Stimulated activated CD8-positive, alpha-beta memory T cell treated with anti-CD3 and anti-CD28 coated beads, Interleukin-2, amount 100 ng/mL, for 48 hours (primary cell): ENCODE measurements at regions not wholly inside any gene's neighbourhood (a gene's known extent, or its start where the extent isn't known, plus 50 kb on each side); places are given as distances from the start of the nearest gene placed in this dataset.
"Not testable (repeated sequence)": the region's sequence is repeated elsewhere in the genome, so short reads cannot be mapped to it uniquely, and the experiment has no call there.

ENCODE experiments used
- DNase-seq, 2 donors: peaks; one replicate each; pipeline ENCODE4 v3.0.0-alpha.2; 2020; ENCODE audit warnings: low read depth in 2 of 2

DNA sequence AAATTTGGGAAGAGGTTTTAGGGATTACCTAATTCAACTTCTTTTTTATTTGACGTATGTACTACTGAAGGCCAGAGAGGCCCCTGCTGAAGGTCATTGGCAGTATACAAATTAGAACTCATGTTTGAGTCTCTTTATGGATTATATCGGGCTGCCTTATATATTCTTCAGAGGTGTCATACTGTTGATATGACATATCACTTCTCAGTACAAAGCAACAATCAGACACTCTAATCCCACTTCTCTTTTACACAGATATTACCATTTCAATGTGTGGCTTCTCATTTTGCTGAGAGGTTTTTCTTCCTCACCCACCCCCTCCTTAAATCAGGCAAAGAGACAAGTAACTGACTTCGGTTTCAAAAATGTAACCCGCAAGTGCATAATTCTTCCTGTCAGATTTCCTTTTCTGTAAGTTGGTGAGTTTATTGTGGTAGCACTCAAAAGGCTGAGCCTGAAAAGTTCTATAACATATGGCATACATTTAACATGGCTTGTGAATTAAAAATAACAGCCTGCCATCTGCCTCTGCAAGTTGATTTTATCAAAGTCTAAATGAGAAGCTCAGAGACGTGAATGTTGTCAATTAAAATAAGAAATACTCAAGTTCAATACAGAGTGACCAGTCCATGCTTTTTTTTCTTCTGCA is 163.6 kb upstream of the RORB start:
- no peak for DNase-seq

DNA sequence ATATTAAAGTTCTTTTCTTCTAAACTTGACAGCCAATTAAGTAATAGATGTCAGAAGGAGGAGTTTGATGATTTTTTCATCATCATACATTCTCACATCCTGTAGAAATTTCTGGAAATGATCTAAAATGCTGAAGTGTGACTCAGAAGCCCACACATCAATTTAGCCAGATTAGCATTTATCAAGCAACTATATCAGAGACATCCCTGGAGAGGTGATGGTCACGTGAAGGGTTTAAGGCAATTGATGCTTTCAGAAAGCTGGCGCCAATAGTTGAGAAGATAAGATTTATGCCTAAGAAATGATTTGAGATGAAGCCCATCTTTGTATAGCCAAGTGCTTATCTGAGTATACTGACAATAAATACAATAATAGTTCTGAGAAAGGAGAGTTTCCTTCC is 162.9 kb upstream of the RORB start:
- no peak for DNase-seq

DNA sequence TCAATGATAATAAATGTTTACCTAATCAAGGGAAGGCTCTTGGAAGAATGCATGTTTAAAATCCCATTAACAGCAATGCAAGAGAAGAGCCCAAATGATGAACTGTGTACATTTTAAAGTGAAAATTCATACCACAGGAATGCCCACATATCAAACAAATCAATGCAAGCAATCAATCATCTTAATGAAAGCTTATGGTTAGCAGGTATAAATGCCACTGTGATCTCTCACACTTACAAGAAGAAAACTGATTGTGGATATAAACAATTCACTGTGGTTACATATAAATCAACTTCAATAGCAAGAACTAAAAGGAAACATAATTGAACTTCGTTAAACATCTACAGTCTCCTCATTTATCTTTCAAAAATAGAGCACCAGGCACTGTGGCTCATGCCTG is 161.0 kb upstream of the RORB start:
- no peak for DNase-seq

DNA sequence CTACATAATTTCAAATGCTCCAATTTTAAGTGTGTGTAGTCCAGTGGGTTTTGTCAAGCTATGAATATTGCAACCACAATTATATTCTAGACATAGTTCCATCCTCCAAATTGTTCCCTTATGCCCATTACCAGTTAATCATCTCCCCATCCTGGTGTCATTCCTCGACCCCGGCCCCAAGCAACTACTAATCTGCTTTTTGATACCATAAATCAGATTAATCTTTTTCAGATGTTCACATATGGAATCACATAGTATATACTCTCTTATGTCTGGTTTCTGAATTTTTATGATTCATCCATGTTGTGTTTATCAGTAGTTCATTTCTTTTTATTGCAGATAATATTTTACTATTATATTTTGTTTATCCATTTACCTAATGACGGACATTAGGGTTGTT is 148.4 kb upstream of the RORB start:
- DNase-seq: no peak

DNA sequence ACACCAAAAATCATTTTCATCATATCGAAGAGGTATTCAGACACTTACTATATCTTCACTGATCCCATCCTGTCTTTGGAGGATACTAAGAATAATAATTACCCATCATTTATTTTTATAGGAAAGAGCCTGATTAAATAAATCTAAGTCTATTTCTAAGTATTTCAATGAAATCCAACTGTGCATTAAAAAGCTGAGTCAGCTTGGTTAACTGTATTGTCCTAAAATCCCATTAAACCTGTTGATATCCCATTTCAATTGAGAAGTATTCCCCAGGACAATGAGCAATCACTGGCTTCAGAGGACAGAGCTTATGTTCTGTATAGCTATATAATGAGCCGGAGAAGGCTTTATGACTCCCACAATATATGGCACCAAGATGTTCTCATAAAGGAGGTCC is 142.0 kb upstream of the RORB start:
- no peak for DNase-seq

DNA sequence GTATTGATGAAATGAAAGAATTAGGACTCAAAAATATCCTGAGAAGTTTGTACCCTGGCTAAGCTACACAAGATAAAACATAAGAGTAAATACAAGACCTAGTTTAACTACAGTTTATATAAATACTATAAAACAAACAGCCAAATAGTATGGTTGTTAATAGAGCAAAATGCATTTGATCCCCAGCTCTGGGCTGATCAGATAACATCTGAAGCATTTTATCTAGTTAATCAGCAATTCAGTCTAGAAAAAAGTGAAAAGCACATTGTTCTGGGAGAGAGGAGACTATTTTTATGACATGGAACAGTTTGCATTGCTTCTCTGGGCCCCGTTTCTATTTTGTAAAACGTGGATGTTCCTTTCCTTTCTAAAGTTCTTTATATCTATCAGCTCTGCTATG is 139.6 kb upstream of the RORB start:
- DNase-seq: no peak

DNA sequence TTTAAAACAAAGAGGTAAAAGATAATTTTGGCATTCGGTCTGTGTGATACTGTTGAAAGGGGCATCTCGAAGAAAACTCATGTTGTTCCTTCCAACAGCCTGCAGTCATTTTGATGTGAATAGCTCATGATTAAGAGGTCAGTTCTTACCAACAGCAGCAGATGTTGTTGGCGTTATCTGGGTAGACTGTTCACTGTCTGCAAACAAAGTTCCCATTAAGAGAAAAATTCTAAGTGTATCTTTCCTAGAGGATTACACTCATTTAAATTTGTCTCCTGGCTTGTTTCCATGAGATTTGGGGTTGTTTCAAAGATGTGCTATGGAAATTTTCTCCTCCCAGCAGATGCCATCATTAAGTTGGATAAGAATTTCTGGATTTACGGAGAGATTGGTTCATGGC is 138.2 kb upstream of the RORB start:
- no peak for DNase-seq

DNA sequence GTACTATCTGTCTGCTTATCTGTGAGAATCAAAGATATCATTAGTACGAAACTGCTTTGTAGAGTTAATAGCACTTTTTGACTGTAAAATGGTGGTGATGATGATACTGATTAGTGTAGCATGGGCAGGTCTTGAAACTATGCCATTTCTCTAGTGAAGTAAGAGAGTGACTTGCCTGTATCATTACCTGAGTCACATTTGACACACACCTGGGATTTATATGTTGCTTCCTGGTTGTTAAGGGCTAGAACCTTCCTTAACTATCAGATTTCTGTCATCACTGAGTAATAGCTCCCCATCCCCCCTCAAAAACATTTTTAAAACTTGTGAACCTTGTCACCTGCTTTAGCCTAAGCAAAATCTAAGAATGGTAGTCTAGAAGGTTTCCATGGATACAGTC is 135.6 kb upstream of the RORB start:
- no peak for DNase-seq

DNA sequence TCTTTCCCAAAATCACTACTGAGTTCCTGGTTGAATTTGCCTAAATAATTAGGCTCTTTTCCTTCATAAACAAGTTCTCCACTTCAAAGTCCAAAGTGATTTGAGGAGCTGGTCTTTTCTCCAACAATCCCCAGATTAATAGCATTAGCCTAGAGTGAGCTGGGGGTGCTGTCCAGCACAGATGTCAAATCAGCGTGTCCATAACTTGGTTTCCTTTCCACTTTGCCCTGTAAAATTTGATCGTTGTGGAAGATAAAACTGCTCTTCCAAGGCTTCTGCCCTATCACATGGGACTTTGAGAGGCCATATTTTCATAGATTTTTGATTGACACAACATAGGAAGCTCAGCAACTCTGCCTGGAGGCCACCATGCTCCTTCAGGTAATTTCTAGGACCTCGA is 134.7 kb upstream of the RORB start:
- no peak for DNase-seq

DNA sequence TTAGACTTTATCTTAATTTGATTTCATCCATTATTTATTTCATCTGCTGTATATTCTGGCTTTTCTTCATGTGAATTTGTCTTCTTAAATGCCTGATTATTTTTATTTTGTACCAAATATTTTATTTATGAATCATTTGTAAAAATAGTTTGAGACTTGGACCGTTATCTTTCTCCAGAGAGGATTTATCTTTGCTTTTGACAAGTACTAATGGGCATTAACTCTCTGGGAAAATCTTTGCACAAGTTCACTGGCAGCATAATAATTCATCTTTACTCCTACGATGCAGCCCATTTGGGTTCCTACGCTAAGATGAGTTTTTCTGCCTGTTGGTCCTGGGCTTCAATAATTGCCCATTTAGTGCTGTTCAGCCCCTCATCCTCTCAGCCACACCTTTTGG is 131.0 kb upstream of the RORB start:
- DNase-seq: no peak

DNA sequence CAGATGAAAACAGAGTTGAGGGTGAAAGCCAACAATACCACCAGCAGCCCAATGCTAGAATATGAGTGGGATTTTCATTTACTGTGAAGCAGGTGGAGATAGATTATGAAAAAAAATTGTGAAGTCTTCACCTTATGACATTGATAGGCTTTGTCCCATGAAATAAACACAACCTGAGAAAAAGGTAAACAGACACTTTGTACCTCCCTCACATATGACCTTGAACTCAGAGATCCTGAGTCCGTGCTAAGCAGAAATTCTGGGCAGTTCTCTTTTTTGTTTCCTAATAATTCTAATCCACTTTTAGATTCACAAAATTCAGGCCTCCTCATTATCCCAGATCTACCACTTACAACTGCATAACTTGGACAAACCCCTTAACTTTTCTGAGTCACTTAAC is 127.3 kb upstream of the RORB start:
- no peak for DNase-seq

DNA sequence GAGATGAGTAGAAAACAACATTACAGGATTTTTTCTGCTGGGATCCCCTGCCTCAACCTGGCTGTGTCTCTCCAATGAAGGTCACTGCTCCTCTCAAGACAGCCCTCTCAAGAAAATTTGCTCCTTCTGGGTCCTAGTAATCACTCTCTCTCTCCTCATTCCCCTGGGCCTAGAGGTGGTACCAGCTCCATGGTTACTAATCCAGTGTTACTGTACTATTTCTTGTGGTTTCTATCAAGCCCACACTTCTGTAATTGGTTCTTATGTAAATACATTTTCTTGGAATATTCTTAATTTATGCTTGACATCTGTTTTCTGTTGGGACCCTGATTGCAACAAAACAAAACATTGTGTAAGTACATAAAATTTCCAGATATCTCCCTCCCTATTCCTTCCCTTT is 123.8 kb upstream of the RORB start:
- DNase-seq: no peak

DNA sequence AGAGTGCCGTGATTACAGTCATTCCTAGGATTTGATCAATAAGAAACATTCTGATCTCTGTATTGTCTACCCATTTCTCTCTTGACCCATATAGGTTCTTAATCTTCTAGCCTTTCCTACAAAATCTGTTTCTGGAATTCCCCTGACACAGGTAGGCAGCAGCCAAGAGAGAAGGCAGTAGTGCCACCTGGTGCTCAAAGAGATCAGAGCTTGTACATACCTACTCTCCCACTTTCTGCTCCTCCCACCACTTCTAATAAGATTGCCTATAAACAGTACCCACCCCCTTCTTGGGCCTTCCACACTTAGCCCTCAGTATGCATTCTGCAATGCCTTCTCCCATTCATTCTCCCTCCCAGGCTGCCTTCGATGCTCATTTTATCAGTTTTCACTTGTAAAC is 117.4 kb upstream of the RORB start:
- DNase-seq: no peak

DNA sequence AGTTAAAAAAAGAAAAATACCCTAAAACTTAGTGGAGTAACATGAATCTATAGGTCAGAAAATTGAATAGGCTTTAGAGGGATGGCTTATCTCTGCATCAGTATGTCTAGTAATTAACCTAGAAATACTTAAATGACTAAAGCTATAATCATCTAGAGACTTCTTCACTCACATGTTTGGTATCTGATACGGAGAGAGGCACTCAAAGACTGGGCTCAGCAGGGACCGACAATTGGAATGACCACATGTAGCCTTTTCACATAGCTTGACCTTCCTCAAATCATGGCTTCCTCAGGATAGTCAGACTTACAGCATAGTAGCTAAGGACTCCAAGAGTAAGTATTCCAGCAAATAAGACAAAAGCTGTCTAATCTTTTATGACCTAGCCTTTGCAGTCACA is 105.3 kb upstream of the RORB start:
- no peak for DNase-seq

DNA sequence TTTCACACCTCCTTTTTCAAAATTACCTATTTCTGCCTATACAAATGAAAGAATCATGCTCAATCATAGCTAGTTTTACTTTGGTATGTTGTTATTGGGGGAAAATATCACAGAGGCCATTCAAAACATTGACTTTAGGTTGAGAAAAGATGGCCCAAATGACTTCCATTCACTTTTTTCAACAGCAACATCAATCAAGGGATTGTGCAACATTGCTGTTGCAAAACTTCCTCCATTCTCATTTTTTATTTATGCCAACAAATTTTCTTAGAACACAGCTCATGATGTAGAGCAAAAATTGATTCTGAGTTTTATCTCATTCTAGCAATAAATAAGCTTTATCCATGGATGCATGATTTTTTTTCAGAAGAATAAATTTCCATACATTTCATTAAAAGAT is 93.6 kb upstream of the RORB start:
- no peak for DNase-seq

DNA sequence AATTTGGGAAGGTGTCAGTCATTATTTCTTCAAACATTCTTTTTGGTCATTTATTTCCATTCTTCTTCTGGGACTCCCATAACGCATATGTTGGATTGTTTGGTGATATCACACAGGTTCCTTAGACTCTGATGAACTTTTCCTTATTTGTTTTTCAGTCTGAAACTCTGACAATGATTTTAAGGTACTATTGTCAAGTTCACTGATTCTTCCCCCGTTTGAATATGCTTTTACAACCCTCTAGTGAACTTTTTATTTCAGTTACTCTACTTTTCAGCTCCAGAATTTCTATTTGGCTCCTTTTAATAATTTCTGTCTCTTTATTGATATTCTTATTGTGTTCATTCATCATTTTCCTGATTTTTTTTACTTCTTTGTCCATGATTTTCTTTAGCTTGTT is 92.5 kb upstream of the RORB start:
- no peak for DNase-seq

DNA sequence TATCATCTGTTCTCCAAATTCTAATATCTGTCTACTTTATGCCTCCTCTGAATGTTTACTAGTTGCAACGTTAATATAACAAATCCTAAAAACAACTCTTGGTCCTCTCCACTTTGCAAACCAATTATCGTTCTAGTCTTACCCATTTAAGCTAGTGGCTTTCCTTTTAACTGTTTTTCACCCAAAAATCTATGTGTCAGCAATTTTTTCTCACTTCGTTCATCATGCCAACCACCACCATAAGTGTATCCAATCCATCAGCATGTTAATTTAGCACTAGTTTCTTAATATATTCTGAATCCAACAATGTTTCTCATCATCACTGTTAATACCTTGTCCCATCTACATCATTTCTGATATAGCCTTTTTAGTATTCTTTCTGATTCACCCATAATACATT is 90.0 kb upstream of the RORB start:
- DNase-seq: no peak

DNA sequence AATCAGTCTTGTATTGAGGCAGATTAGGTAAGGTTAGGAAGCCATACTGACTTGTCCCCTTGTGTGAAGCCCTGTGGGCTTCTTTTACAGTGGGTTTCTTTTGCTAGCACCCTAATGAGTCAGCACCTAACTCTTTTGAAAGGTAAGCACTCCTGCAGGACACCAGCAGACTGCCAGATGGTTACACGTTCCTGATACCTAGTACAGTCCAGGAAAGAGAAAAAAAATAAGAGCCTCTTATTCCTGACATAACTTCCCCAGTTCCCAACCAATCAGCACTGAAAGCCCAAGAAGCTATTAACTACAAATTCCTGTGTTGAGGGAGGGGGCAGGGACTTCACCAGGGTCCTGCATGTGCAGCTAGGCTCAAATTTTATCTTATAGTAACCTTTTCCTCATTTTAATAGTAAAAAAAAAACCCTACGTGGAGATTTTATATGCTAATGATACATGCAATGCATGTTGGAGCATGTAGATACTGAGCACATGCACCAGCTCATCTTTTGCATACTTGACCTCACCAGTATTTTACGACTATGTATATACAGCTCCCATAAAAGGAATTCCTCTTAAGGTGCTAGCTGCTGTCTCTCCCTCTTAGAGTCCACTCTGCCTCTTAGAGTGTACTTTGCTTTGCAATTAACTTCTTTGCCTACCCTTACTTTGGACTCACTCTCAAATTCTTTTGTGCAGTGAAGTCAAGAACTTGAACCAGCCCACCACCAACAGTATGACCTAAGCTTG is 84.7 kb upstream of the RORB start:
- no peak for DNase-seq

DNA sequence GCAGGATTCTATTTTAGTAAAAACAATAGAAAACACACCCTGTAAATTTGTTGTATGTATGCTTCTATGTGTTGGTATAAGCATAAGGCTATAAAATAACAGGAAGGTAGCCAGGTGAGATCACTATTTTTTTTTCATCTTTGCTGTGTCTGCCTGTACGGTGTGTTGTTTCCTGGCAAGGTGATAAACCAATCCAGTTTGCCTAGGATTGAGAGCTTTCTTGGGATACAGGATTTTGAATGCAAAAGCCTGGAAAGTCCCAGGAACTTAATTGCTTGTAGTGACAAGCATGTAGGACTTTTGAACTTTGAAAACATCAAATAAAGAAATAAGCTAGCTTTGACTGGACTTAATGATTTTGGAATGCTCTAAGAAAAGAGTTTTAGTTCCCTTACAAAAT is 83.3 kb upstream of the RORB start:
- DNase-seq: no peak

DNA sequence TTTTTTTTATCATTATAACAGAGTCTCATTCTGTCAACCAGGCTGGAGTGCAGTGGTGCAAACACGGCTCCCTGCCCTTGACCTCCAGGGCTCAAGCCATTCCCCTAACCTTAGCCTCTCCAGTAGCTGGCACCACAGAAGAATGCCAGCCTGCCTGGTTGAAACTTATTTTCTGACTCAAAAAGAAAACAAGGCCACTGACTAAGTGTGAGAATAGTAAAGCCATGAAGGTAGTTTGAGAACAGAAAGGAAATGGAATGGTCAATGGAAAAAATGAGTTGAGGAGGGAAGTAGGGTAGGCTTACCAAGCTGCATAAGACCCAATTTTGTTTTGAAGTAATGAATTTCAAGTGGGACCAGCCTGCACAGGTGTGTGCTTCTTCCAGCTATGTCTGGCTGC is 82.8 kb upstream of the RORB start:
- no peak for DNase-seq

DNA sequence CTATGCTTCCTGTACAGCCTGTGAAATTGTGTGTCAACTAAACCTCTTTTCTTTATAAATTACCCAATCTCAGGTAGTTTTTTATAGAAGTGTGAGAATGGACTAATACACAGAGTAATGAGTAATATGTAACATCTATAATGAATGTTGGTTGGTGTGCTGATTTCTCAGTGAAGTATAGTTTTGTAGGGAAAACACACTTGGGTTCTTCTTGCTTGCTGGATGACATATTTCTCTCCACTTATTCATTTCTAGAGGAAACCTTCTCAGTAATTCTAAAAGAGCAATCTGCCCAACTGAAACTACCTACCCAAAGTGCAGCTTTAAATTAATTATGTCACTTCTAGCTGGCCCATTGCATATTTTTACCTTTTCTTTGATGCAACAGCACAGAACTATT is 81.1 kb upstream of the RORB start:
- no peak for DNase-seq

DNA sequence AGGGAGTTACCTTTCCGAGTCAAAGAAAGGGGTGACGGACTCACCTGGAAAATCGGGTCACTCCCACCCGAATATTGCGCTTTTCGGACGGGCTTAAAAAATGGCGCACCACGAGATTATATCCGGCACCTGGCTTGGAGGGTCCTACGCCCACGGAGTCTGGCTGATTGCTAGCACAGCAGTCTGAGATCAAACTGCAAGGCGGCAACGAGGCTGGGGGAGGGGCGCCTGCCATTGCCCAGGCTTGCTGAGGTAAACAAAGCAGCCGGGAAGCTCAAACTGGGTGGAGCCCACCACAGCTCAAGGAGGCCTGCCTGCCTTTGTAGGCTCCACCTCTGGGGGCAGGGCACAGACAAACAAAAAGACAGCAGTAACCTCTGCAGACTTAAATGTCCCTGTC is 72.6 kb upstream of the RORB start:
- DNase-seq: not testable (repeated sequence)

DNA sequence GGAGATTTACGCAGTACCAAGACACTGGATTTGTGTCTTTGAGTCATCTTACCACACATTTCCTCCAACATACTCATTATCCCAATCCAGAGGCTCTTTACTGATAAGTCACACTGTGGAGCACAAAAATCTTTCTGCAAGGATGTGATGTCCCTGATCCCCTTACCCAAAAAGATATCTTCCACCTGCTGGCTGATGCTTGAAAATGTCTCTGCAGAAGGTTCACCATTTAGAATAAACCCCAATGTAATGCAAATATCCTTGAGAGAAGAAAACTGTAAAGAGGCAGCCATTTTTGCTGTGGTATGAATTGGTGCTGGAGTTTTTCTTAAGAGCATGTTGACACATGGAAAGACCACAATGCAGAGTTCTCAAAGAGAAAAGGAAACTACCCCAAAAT is 65.7 kb upstream of the RORB start:
- no peak for DNase-seq
